Aorta (tissue), 5 donors: ENCODE measurements at regions not wholly inside any gene's neighbourhood (a gene's known extent, or its start where the extent isn't known, plus 50 kb on each side); places are given as distances from the start of the nearest gene placed in this dataset.
A peak's percentile ranks its signal among the peaks of the same experiment; 100 is the strongest.

Source experiments
- ATAC-seq: fragments of 200-7000 bp; cut with Tn5 transposase; one replicate; pipeline ENCODE4 v1.9.1; 2022; ENCODE audit warnings: moderate library complexity; ENCODE audit not compliant: low FRiP score
- DNase-seq, 2 donors: peaks; one replicate each; pipeline ENCODE4 v3.0.0-alpha.2; 2020
- H3K27ac ChIP-seq, 2 donors: one replicate each; pipeline ENCODE4 v1.5.1; 2013; ENCODE audit warnings: low read length in 2 of 2, mild to moderate bottlenecking in 2 of 2, moderate library complexity in 2 of 2, control low read depth in 1 of 2, inconsistent platforms in 1 of 2, low read depth in 1 of 2
- H3K27me3 ChIP-seq, 2 donors: one replicate each; pipeline ENCODE4 v1.6.1; 2013; ENCODE audit warnings: control low read depth in 1 of 2, low read length in 1 of 2, mild to moderate bottlenecking in 1 of 2, moderate library complexity in 1 of 2; ENCODE audit not compliant: insufficient read depth in 2 of 2, control insufficient read depth in 1 of 2
- H3K36me3 ChIP-seq, 2 donors: one replicate each; pipeline ENCODE4 v1.6.1; 2013; ENCODE audit warnings: control low read depth in 1 of 2, low read length in 1 of 2, mild to moderate bottlenecking in 1 of 2; ENCODE audit not compliant: insufficient read depth in 2 of 2, control insufficient read depth in 1 of 2
- H3K4me1 ChIP-seq, 2 donors: one replicate each; pipeline ENCODE4 v1.6.1; 2013; ENCODE audit warnings: low read length in 2 of 2, control low read depth in 1 of 2, mild to moderate bottlenecking in 1 of 2, moderate library complexity in 1 of 2; ENCODE audit not compliant: insufficient read depth in 2 of 2, control insufficient read depth in 1 of 2
- H3K4me3 ChIP-seq, 2 donors: one replicate each; pipeline ENCODE4 v1.5.1; 2013; ENCODE audit warnings: low read length in 2 of 2, control low read depth in 1 of 2, mild to moderate bottlenecking in 1 of 2
- H3K9me3 ChIP-seq: one replicate; pipeline ENCODE4 v1.6.1; 2013; ENCODE audit warnings: mild to moderate bottlenecking, low read length; ENCODE audit not compliant: control insufficient read depth
- WGBS, 2 donors: extraction: QIAGEN DNeasy Blood & Tissue Kit; methylation state at CpG; one replicate each; pipeline ENCODE4 v1.1.7; 2013; 5-methylcytosine and 5-hydroxymethylcytosine counted together
- intact Hi-C, 2 donors: fragments of 100-400 bp; cut with DNase I; formaldehyde crosslinking; loops; one replicate each; pipeline versions ENCODE4 v1.14.2 to v1.15.0; 2022
- donor health status: healthy with polysubstance abuse.
- donor health status: Bipolar disorder and iron deficiency.
- donor health status: DM: no; HTN: no; CAD: no.
- donor health status: DM: no; HTN: no; CAD: no.
- donor health status: DM: yes; HTN: yes; CAD: no.

- Histone ChIP-seq H3K27me3 (no peaks in the 10 kb centered on the region), H3K4me1 (no peaks in the 10 kb centered on the region), H3K27ac (peak overlapping the region in 1 of 2 donors; percentile 12), H3K4me3 (no peak overlapping the region), H3K36me3 (no peaks in the 10 kb centered on the region), H3K9me3 (no peaks in the 10 kb centered on the region)
- 41 to 44% methylated on average over 10 of the region's 10 CpGs for WGBS, 2 donors
- DNase-seq (peak; percentile 80 to 82), ATAC-seq (peak; percentile 92)
- intact Hi-C loops, result loop anchor here (10.0 kb wide), 2 partner anchors 97 to 277 kb away; no protein-coding TSS in a partner anchor
Observed at GRCh38 chr3:40971191-40972168, 227.8 kb upstream of the CTNNB1 start.

- WGBS, 2 donors, result 92 to 96% methylated on average over 4 of the region's 4 CpGs
- ATAC-seq, result no peak
- Histone ChIP-seq H3K36me3 (no peaks in the 10 kb centered on the region), H3K27ac (no peak overlapping the region), H3K9me3 (no peaks in the 10 kb centered on the region), H3K4me3 (no peak overlapping the region), H3K4me1 (no peaks in the 10 kb centered on the region), H3K27me3 (no peaks in the 10 kb centered on the region)
- no peak for DNase-seq
- intact Hi-C loops, result loop anchor here (10.0 kb wide), 2 partner anchors 98 to 278 kb away; no protein-coding TSS in a partner anchor
Observed at GRCh38 chr3:40972350-40972749, 227.0 kb upstream of the CTNNB1 start.

GRCh38 chr3:40973141-40973540 is 226.2 kb upstream of the CTNNB1 start:
- H3K27ac ChIP-seq, result no peak overlapping the region
- H3K9me3 ChIP-seq, result no peaks in the 10 kb centered on the region
- no peak overlapping the region for H3K4me3 ChIP-seq
- ATAC-seq, result no peak
- intact Hi-C loops, result loop anchor here (10.0 kb wide), 2 partner anchors 98 to 278 kb away; no protein-coding TSS in a partner anchor
- 93 to 97% methylated on average over 2 of the region's 2 CpGs for WGBS, 2 donors
- no peaks in the 10 kb centered on the region for H3K36me3 ChIP-seq
- H3K4me1 ChIP-seq, result no peaks in the 10 kb centered on the region
- no peaks in the 10 kb centered on the region for H3K27me3 ChIP-seq
- no peak for DNase-seq

DNA sequence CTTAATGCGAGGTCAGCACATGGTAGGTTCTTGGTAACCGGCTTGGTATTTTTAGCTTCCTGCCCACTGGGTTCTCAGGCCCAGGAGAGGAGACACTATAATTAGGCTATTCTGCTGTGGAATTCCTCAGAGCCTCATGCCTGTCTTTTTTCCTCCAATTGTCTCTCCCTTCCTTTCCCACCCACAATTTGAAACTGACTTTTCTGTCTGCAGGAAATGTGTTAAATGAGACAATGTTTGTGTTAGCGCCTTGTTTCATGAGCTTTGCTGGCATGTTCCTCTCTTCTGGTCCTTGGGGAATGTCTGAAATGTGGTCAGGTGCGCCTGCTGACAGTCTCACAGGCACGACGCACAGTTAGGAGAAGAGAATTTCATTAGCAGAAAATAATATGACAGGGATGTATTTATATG is 223.6 kb upstream of the CTNNB1 start:
- no peaks in the 10 kb centered on the region for H3K36me3 ChIP-seq
- no peaks in the 10 kb centered on the region for H3K9me3 ChIP-seq
- no peaks in the 10 kb centered on the region for H3K27me3 ChIP-seq
- H3K4me1 ChIP-seq, result no peaks in the 10 kb centered on the region
- WGBS, 2 donors, result 33 to 42% methylated on average over 6 of the region's 6 CpGs
- H3K4me3 ChIP-seq, result no peak overlapping the region
- intact Hi-C loops, result loop anchor here (10.0 kb wide), 2 partner anchors 101 to 281 kb away; no protein-coding TSS in a partner anchor
- no peak overlapping the region for H3K27ac ChIP-seq
- DNase-seq, result no peak
- ATAC-seq, result no peak

- intact Hi-C loops, result loop anchor here (10.0 kb wide), 2 partner anchors 101 to 281 kb away; no protein-coding TSS in a partner anchor
- DNase-seq (no peak), ATAC-seq (no peak)
- Histone ChIP-seq H3K9me3 (no peaks in the 10 kb centered on the region), H3K27ac (no peak overlapping the region), H3K4me1 (no peaks in the 10 kb centered on the region), H3K36me3 (no peaks in the 10 kb centered on the region), H3K27me3 (no peaks in the 10 kb centered on the region), H3K4me3 (no peak overlapping the region)
- 84 to 89% methylated on average over 2 of the region's 2 CpGs for WGBS, 2 donors
Observed at GRCh38 chr3:40976241-40976640, 223.1 kb upstream of the CTNNB1 start.

- Histone ChIP-seq H3K9me3 (no peaks in the 10 kb centered on the region), H3K4me1 (no peaks in the 10 kb centered on the region), H3K36me3 (no peaks in the 10 kb centered on the region), H3K27me3 (no peaks in the 10 kb centered on the region), H3K4me3 (no peak overlapping the region), H3K27ac (no peak overlapping the region)
- WGBS, 2 donors, result 85 to 88% methylated on average over 2 of the region's 2 CpGs
- intact Hi-C loops, result loop anchor here (10.0 kb wide), 2 partner anchors 104 to 284 kb away; no protein-coding TSS in a partner anchor
- no peak for ATAC-seq
- DNase-seq, result no peak
Observed at GRCh38 chr3:40978442-40978841, 220.9 kb upstream of the CTNNB1 start.

DNA sequence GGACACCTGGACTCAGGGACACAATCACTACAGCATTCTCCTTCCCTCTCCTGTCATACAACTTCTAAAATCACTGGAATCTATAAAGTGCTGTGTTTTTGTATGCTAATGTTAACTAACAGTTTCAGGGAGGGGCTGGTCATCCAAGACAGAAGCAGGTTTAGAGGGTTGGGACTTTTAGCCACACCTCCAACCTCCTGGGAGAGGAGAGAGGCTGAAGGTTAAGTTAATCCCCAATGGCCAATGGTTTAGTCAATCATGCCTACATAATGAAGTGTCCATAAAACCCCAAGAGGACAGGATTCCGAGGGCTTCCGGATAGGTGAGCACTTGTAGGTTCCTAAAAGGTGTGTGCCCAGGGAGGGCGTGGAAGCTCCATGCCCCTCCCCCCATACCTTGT is 219.3 kb upstream of the CTNNB1 start:
- WGBS, 2 donors, result 94 to 95% methylated on average over 3 of the region's 3 CpGs
- intact Hi-C loops, result loop anchor here (10.0 kb wide), 2 partner anchors 105 to 285 kb away; no protein-coding TSS in a partner anchor

GRCh38 chr3:40980467-40980866 is 218.8 kb upstream of the CTNNB1 start:
- Histone ChIP-seq H3K36me3 (no peaks in the 10 kb centered on the region), H3K9me3 (no peaks in the 10 kb centered on the region), H3K4me1 (no peaks in the 10 kb centered on the region), H3K27me3 (no peaks in the 10 kb centered on the region), H3K27ac (no peak overlapping the region), H3K4me3 (no peak overlapping the region)
- DNase-seq (no peak), ATAC-seq (no peak)
- WGBS, 2 donors, result 91 to 92% methylated on average over 4 of the region's 4 CpGs
- intact Hi-C loops, result no loop called here

More for the DNA sequence above, 219.3 kb upstream of the CTNNB1 start:
- no peaks in the 10 kb centered on the region for H3K4me1 ChIP-seq
- H3K9me3 ChIP-seq, result no peaks in the 10 kb centered on the region
- ATAC-seq, result no peak
- no peak overlapping the region for H3K4me3 ChIP-seq
- no peaks in the 10 kb centered on the region for H3K36me3 ChIP-seq
- no peaks in the 10 kb centered on the region for H3K27me3 ChIP-seq
- no peak for DNase-seq
- no peak overlapping the region for H3K27ac ChIP-seq
